ENCODE measurements at regions not wholly inside any gene's neighbourhood (a gene's known extent, or its start where the extent isn't known, plus 50 kb on each side); places are given as distances from the start of the nearest gene placed in this dataset.

GRCh38 chr4:89379511-89380044 is 72.0 kb upstream of the GPRIN3 start:
- Histone ChIP-seq H3K27me3 (replicated peaks; ENCODE audit: control insufficient read depth, insufficient read depth, low read length) (no peaks in the 10 kb centered on the region), H3K9me3 (no peaks in the 10 kb centered on the region), H3K36me3 (ENCODE audit: control insufficient read depth, insufficient read depth, low read length) (no peaks in the 10 kb centered on the region), H3K4me1 (no peaks in the 10 kb centered on the region), H3K4me3 (ENCODE audit: low read depth, low read length) (no peak overlapping the region)
- BruUV-seq (replicated peaks), result no TSS peak
- no peak for DNase-seq
- Mint-ChIP-seq H3K27ac (ENCODE audit: unreplicated experiment) (no peak overlapping the region), H3K9me3 (ENCODE audit: unreplicated experiment) (peaks cover 13% of the 10 kb centered on the region), H3K36me3 (ENCODE audit: insufficient read depth, unreplicated experiment) (no peaks in the 10 kb centered on the region), H3K4me1 (ENCODE audit: low read depth, unreplicated experiment) (no peaks in the 10 kb centered on the region), H3K4me3 (ENCODE audit: unreplicated experiment) (no peak overlapping the region), H3K27me3 (ENCODE audit: insufficient read depth, unreplicated experiment) (peaks cover 14% of the 10 kb centered on the region)
- TF ChIP-seq CTCF (IDR thresholded peaks at IDR 0.05; ENCODE audit: insufficient read depth in 1 of 2, low read depth in 1 of 2, low read length in 1 of 2, severe bottlenecking in 1 of 2, unreplicated experiment in 1 of 2), result no peak
- intact Hi-C loops (cut with micrococcal nuclease; ENCODE audit: unreplicated experiment), result no loop called here
- CTCF ChIA-PET, result no interaction called here
- POLR2A ChIA-PET, result no interaction called here

DNA sequence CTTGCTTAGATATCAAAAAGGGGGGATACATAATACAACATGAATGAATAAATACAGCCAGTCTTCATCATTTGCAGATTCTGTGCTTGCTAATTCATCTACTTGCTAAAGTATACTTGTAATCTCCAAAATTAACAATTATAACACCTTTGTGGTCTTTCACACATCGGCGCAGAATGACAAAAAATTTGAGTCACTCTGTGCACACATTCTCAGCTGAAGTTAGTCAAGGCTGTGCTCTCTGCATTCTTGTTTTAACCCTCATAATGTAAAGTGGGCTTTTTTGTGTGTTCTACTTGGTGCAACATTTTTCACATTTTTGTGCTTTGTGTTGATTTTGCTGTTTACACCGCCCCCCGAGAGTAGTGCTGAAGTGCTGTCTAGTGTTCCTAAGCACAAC is 65.8 kb upstream of the GPRIN3 start:
- Mint-ChIP-seq H3K9me3 (ENCODE audit: unreplicated experiment) (no peaks in the 10 kb centered on the region), H3K27ac (ENCODE audit: unreplicated experiment) (no peak overlapping the region), H3K4me1 (ENCODE audit: low read depth, unreplicated experiment) (no peaks in the 10 kb centered on the region), H3K36me3 (ENCODE audit: insufficient read depth, unreplicated experiment) (no peaks in the 10 kb centered on the region), H3K4me3 (ENCODE audit: unreplicated experiment) (no peak overlapping the region), H3K27me3 (ENCODE audit: insufficient read depth, unreplicated experiment) (peaks cover 15% of the 10 kb centered on the region)
- Histone ChIP-seq H3K4me3 (ENCODE audit: low read depth, low read length) (no peak overlapping the region), H3K27me3 (replicated peaks; ENCODE audit: control insufficient read depth, insufficient read depth, low read length) (no peaks in the 10 kb centered on the region), H3K9me3 (no peaks in the 10 kb centered on the region), H3K36me3 (ENCODE audit: control insufficient read depth, insufficient read depth, low read length) (no peaks in the 10 kb centered on the region), H3K4me1 (no peaks in the 10 kb centered on the region)
- POLR2A ChIA-PET, result no interaction called here
- CTCF ChIA-PET, result no interaction called here
- BruUV-seq (replicated peaks), result no TSS peak
- DNase-seq, result no peak
- intact Hi-C loops (cut with micrococcal nuclease; ENCODE audit: unreplicated experiment), result no loop called here
- TF ChIP-seq CTCF (IDR thresholded peaks at IDR 0.05; ENCODE audit: insufficient read depth in 1 of 2, low read depth in 1 of 2, low read length in 1 of 2, severe bottlenecking in 1 of 2, unreplicated experiment in 1 of 2), result no peak

- Histone ChIP-seq H3K27me3 (replicated peaks; ENCODE audit: control insufficient read depth, insufficient read depth, low read length) (no peaks in the 10 kb centered on the region), H3K4me3 (ENCODE audit: low read depth, low read length) (no peak overlapping the region), H3K9me3 (no peaks in the 10 kb centered on the region), H3K36me3 (ENCODE audit: control insufficient read depth, insufficient read depth, low read length) (no peaks in the 10 kb centered on the region), H3K4me1 (no peaks in the 10 kb centered on the region)
- no peaks in the 10 kb centered on the region for H3K4me1 Mint-ChIP-seq (ENCODE audit: low read depth, unreplicated experiment)
- no peak for DNase-seq
- no peak for TF ChIP-seq CTCF (IDR thresholded peaks at IDR 0.05; ENCODE audit: insufficient read depth in 1 of 2, low read depth in 1 of 2, low read length in 1 of 2, severe bottlenecking in 1 of 2, unreplicated experiment in 1 of 2)
- intact Hi-C loops (cut with micrococcal nuclease; ENCODE audit: unreplicated experiment), result no loop called here
- CTCF ChIA-PET, result no interaction called here
- no peaks in the 10 kb centered on the region for H3K36me3 Mint-ChIP-seq (ENCODE audit: insufficient read depth, unreplicated experiment)
- no TSS peak for BruUV-seq (replicated peaks)
- H3K4me3 Mint-ChIP-seq (ENCODE audit: unreplicated experiment), result no peak overlapping the region
- H3K27me3 Mint-ChIP-seq (ENCODE audit: insufficient read depth, unreplicated experiment), result peaks cover 18% of the 10 kb centered on the region
- no peaks in the 10 kb centered on the region for H3K9me3 Mint-ChIP-seq (ENCODE audit: unreplicated experiment)
- POLR2A ChIA-PET, result no interaction called here
- H3K27ac Mint-ChIP-seq (ENCODE audit: unreplicated experiment), result no peak overlapping the region
Observed at GRCh38 chr4:89371614-89372013, 64.0 kb upstream of the GPRIN3 start.
